Mesenteric fat pad (tissue), 1 donor: ENCODE measurements at regions not wholly inside any gene's neighbourhood (a gene's known extent, or its start where the extent isn't known, plus 50 kb on each side); places are given as distances from the start of the nearest gene placed in this dataset.

Experiments
- DNase-seq: peaks from one replicate; pipeline ENCODE4 v3.0.0-alpha.2; 2020; ENCODE audit warnings: low spot score
- donor health status: DM: yes; HTN: yes; CAD: no.

DNA sequence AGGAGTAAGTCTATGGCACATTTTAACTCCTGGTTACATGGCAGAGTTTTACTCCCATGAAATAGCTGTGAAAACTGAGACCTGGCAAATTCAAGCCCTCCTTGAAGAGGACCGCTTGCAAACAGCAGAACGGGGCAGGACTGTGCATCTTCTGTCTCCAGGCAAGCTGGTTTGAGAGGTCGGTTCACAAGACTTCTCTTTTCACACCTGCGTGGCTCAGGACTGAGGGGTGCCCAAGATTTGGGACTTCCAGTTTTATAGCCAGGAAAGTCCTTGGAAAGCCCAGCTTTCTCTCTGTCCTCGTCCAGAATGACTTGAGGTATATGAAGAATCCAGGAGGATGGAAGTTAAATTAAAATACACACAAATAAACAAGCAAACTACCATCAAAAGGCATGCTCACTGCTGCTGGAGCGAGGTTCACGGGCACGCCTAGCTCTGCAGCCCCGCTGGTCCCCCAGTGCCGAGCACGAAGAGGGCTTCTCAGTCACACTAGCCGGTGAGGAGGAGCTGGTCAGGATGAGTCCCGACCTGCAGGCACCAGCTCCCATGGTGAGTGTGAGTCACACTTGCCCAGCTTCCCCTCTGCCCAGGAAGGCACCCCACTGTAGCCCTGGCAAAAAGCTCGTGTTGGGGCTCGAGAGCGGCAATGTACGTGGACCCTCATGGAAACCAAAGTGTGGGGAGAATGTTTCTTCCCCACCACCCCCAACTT lies 1382.4 kb downstream of the BRD1 start:
- DNase-seq: no peak

DNA sequence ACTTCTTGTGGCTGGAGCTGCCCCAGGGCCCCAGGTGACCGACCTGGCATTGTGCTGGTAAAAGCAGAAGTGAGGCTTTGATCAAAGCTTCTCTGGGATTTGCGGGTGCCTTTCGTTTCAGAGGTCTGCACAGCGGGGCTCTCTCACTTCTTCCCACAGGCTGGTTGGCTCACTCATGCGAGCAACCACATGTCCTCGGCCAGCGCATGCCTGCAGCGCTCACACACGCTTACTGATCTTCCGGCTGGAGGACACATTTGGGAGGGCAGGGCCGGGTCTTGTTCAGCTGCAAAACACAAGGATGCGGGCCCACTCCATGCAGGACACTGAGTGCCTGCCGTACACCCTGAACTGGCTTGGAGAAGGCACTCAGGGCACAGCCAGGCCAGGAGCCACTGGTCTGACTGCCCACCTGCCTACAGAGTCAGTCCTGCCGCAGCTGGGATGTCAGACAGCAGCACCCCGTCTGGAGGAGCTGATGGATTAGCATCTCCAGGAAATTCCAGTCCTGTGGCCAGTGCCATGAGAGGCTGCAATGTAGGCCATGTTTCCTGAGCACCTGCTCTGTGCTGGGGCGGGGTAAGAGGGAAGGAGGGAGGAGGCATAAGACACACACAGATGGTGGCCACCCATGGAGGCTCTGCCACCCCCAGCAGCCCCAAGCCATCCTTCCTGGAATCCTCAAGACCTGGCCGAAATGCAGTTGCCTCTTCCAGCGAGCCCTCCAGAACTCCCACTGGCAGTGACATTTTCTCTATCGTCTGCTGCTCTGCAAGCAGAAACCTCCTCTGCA lies 1383.2 kb downstream of the BRD1 start:
- no peak for DNase-seq

DNA sequence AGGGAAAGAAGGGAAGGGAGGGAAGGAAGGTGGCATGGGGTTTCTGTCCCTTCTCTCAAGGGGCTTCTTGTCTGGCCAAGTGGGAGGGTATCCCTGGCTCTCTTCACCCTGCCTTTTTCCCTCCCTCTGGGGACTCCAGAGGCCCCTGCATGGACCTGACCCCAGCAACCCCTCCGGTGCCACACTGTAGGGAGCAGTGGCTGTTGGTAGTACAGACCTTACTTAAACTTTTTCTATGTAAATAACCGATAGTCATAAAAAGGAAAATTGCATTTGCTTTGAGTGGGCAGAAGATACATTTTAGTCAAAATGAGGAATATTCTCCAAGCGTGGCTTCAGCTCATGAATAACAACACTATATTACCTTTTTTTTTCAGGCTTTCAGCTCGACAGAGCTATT lies 1384.0 kb downstream of the BRD1 start:
- no peak for DNase-seq

DNA sequence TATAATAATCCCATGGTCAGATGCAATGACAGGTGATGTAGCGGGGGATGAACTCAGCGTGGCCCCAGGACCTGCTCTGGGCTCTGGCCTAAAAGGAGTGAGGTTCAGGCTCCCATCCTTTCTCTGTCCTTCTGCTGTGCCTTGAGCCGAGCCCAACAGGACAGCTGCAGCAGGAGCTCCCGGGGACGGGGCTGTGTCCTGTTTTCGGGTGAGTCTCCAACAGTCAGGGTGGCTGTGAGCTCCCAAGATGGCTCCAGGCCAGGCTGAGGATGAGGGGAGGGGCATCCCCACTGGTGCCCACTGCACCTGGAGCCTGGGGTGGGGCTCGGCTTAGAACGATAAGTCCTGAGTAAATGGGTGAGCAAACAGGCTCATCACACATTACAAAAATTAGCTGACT lies 1385.0 kb downstream of the BRD1 start:
- no peak for DNase-seq

DNA sequence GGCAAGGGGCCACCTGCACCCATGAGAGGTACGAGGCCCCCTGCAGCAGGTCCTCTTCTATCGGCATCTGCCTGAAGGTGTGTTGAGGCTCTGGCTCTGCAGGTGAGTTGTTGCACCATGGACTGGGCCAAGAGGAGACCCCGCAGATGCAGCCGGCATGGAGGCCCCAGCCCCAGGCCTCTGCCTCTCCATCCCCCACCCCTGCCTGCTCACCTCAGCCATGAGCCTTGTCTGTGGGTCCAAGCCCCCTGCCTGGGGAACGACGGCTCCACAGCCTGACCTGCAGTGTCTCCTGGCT lies 1386.2 kb downstream of the BRD1 start:
- DNase-seq: no peak

DNA sequence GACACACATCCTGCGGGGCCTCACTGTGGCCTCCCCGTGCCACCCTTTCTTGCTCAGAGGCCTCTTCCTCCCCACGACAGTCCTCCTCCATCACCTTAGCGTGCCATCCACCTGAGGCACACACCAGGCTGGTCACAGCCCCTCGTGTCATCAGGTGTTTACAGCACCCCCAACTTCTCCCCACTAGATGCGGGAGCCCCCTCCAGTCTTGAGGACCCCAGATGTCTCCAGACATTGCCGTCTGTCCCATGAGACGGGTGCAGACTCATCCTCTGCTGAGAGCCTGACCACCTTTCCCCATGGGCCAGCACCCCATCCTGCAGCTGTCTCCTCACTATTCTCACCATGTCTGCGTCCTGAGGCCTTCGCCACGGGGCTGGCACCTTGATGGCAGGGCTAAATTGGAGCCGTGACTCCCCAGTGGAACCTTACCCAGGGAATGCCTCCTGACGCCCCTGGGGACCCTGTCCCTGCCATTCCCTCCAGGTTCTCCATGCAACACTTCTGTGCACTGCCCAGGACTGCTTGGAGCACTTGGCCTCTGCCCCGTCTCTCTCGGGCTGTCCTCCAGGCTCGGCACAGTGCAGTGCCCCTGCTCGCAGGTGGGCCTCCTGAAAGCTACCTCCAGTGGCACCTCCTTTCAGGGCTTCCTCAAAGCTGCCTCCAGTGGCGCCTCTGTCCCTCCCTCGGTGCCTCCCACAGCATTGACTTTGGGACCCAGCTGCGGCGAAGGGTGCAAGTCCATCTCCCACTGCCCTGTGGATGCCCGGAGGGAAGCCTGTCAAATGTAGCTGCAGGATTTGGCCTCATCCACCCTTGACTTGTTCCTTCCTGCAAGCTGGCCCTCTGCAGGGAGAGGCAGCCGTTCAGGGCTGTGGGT lies 1386.8 kb downstream of the BRD1 start:
- DNase-seq: no peak

DNA sequence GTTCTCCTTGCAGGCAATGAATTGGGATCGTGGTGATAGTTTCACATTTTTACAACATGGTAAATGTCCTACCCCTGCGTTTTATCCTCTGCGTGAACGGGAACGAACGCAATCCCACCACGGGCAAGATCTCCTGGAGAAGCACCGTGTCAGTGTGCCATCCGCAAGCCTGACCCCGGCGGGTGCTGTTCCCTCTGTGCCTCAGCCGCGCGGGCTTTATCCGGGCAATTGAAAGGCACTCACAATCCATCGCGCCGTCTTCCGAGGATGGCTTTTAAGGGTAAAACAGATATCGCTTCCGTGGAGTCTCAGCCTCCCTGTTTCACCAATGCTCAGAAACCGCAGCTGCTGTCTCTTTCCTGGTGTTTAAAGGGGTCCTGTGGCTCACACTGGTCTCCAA lies 1387.5 kb downstream of the BRD1 start:
- DNase-seq: no peak

DNA sequence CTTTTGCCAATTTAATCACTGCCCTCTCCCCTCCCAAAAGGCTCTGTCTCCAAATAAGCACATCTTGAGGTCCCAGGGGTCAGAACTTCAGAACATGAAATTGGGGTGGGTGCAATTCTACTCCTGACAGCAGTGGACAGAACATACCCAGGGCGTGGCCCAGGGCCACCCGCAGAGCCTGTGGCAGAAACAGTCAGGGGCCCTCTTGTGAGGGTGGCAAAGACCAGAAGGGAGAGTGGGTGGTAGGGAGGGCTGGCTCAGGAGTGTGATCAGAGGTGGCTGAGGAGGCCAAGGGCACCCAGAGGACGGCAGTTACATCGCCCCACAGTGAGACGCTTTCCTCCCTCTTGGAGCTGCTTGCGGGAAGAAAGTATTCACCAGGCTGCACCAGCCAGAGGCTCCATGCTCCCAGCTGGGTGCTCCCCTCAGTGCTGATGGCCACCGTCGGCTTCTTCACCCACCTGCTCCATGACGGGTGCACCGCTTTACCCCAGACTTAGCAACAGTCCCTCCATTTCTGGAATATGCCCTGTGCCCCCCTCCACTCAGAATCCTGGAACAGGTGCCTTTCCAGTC lies 1388.0 kb downstream of the BRD1 start:
- no peak for DNase-seq

DNA sequence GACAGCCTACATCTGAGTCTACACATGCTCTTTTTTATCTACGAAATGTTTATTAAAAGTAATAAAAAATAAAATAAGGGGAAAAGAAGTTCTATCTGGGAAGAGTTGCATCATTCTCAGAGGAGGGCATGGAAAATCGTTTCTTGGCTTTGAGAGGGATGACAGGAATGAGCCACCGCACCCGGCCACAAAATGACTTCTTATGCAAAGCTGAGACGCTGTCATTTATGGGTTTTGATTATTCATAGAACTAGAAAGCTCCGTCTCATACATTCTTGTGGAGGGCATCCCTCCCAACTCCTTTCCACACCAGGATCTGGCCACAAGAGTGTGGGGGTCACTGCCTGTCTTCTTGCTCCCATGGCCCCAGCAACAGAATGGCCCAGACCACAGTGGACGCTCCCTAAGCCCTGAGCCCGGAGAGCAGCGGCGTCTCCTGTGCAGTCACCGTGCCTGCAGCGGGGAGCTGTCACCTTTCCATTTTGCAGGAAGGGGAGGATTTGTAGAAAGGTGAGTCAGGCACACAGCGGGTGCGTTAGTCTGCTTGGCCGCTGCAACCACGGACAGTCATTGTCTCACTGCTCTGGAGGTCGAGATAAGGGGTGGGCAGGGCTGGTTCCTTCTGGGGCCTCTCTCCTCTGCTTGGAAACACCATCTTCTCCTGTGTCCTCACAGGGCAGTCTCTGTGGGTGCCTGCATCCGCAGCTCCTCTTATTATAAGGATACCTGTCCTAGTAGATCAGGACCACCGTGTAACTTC lies 1388.7 kb downstream of the BRD1 start:
- no peak for DNase-seq

DNA sequence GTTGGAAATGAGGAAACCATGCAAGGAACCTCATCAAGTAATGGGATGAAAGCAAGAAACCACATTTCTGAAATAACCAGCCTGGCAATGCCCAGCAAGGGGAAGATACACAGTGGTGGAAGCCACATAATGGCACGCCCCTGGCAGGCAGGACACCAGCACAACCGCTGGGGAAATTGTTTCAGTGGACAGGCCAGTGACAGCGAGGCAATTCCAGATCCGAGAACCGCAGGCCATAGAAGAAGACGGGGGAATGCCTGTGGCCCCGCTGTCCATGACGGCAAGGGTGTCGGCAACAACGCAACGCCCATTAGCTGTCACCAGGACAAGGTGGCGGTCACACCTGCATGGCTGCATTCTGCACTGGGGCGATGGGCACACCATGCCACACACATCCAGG lies 1389.6 kb downstream of the BRD1 start:
- DNase-seq: no peak

DNA sequence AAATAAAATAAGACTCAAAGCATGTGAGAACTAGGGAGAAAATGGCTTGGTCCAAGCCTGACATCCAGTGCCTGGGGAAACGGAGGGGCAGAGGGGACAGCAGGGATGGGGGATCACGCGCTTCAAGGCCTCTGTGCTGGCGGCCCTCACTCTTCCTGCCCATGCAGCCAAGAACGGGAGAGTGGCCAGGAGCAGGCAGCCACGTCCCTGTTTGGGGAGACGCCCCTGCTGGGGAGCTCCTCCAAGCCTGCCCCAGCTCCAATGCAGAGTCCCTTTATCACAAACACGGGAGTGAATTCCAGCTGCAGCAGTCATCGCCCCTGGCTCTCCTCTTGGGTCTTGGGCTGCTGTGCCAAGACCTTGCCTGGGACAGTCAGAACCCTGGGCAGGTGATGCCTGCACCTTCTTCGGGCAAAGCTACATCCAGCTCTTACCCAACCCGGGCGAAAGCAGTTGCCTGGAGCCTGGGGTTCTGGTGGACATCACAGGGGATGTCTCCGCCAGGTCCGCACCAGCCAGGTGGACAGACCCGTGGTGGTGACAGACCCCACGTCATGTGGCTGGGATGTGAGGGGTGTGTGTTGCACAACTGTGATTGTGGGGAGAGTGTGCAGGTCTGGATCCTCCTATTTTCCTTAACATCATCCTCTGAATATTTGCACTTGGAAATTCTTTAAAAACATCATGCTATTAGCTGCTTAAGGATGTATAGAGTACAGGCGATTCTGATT lies 1391.3 kb downstream of the BRD1 start:
- DNase-seq: no peak

DNA sequence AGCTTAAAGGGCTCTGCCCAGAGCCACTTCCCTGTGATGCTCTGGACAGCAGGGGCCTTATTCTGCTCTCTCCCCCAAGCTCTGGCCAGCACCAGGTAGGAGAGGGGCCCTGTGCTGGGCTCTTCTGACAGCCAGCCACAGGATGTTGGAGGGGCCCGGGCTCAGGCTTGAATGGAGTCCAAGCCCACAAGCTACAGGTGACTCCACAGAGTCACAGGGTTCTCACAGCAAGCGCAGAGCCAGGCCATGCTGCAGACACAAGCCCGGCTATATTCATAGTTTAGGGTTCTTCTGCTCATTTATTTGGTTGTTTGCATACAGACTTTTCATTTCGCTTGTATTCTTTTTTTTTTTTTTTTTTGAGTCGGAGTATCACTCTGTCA lies 1392.8 kb downstream of the BRD1 start:
- no peak for DNase-seq

DNA sequence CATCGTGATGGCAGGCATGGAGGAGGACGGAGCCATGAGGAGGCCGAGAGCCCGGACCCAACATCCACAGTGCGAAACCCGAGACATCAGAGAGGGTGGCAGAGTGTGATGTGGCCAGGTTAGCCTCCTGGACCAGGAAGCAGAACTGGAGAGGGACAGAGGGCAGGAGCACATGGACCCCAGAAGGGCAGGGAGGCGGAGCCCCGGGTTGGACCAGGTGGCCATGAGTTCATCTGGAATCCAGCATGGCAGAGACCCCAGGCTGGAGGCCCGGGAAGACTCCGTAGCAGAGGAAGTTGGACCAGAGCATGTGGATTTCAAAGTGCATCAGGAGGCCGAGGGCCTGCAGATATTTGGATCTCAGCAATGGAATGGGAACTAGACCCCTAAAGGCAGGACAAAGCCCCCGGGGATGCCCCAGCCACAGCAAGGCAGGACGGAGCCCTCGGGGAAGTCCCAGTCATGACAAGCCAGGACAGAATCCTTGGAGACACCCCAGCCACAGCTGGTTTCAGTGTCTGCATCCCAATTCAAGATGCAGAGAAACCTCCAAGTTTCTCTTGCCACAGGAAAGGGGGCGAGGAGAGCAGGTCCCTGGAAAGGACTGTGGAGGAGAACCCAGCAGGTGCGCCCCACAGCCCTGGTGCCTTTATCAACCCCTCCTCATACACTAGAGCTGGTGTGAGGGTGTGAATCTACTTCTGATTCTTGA lies 1393.4 kb downstream of the BRD1 start:
- DNase-seq: no peak

DNA sequence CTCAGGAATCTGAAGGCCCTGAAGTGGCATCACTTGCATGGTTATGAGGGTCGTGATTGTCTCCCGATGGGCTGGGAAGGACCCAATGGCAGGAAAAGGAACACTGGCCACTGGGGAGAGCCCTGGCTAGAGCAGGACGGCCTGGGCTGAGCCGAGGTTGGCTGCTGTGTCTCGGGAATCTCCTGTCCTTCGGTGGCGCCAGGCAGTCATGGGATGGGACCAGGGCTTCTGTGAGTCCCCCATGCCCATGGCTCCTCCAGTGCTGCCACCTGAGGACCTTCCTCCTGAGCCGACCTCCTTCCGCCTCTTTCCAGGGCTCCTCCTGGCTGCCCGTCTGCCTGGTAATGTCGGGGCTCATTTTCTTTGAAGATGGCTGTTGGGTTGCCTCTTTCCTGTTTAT lies 1394.0 kb downstream of the BRD1 start:
- no peak for DNase-seq

DNA sequence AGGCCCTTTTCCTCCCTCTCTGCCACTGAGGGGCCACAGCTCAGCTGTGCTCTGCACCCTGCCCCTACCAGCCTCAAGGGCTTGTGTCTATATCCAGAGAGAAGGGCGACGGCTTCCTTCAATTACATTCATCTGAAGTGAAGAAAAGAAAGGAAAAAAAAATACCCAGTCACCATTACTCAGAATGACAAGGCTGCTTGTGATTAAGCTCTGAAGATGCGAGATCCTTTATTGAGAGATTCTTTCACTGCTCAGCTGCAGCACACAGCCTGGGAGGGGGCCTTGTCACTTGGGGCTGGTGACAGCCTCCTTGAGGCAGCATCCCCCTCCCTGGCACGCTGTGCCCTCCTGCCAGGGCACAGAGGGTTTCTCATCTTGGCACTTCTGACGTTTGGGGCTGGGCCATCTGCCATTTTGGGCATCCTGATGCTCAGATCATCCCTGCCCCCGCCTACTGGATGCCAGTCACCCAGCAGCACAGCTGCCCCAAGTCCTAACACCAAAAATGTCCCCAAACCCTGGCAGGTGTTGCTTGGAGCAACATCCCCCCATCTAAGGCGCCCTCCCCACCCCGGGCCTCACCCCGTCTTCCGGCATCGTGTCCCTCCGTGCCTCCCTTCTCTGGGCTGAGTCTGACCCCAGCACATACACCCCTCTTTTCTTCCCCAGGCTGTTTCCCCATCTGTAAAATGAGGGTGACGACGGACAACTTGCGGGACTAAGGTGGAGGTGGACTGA lies 1394.7 kb downstream of the BRD1 start:
- no peak for DNase-seq

DNA sequence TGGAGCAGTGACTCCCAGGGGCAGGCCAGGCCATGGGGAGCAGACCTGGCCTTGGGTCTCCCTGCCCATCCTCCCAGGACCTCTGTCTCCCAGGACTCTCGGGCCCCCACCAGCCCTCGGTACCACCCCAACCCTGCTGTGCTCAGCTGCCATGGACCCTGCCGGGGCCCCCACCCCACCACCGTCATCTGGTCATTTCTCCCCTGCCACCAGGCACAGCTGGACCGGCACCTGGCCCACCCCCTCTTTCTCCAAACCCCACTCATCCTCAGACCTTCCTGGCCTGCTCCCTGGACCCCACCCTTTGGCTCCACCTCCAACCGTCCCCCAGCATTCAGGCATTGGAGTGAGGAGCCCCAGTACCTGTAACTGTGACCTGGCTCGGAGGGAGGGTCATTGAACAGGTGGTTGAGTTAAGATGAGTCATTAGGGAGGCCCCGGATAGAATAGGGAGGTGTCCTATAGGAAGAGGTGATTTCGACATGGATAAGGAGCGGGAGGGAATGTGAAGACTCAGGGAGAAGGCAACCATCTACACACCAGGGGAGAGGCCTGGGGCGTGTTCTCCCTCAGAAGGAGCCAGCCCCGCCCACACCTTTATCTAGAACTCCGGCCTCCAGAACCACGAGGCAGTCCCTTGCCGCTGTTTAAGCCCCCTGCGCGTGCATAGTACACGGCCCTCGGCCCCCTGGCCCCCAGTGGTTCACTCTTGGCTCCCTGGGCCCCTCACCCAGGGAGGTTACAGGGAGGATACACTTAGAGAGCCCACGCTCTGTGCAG lies 1395.9 kb downstream of the BRD1 start:
- no peak for DNase-seq

DNA sequence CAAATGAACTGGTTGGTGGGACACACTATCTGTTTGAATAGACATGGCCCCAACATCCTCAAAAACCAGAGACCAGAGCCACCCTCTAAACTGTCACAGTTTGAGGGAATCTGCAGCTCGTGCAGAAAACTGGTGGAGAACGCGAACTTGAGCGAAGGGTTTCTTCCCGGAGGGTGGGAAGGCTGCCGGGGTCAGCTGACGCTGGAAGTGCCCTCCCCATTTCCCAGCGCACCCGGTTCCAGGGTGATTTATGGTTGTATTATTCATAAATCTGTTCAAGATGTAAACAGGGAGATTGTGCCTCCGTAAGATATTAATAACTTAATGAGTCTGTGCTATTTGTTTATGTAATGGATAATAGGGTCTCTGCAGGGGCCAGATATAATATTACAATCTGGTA lies 1396.7 kb downstream of the BRD1 start:
- DNase-seq: no peak

DNA sequence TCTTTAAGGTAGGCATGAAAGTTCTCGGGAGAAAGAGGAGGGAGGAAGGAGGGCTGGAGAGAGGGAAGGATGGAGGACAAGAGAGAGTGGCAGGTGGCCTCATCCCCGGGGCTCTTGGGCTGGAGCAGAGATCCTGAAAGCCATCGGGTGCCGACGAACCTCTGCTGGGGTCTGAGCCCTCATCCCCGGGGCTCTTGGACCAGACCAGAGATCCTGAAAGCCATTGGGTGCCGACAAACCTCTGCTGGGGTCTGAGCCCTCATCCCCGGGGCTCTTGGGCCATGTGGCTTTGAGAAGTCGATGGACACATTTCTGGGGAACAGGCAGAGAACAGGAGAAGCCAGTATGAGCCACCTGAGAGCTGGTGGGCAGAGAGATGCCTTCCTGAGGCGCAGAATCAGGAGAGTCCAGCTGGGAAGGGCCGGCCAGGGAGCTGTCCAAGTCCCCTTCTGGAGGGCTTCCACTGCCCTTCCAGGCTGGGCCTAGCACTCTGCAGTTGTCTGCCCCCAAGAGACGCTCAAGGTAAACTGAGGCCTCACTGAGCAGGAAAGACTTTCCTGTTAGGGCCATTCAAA lies 1398.1 kb downstream of the BRD1 start:
- no peak for DNase-seq
